HFFc6 (cell line): ENCODE measurements at regions not wholly inside any gene's neighbourhood (a gene's known extent, or its start where the extent isn't known, plus 50 kb on each side); places are given as distances from the start of the nearest gene placed in this dataset.

Experiments used
- DNase-seq: peaks from one replicate; pipeline ENCODE4 v3.0.0-alpha.2; 2018
- H3K27ac Mint-ChIP-seq: 2 replicates; pipeline ENCODE4 v1.8.0; 2020; ENCODE audit warnings: mild to moderate bottlenecking, mixed read lengths
- H3K27me3 Mint-ChIP-seq: 2 replicates; pipeline ENCODE4 v1.8.0; 2021; ENCODE audit warnings: mild to moderate bottlenecking, moderate library complexity, mixed read lengths; ENCODE audit not compliant: insufficient read depth
- H3K36me3 Mint-ChIP-seq: 2 replicates; pipeline ENCODE4 v1.8.0; 2021; ENCODE audit warnings: low read depth, mixed read lengths
- H3K4me1 Mint-ChIP-seq: 2 replicates; pipeline ENCODE4 v1.8.0; 2020; ENCODE audit warnings: low read depth, mixed read lengths
- H3K4me3 Mint-ChIP-seq: 2 replicates; pipeline ENCODE4 v1.8.0; 2020; ENCODE audit warnings: mild to moderate bottlenecking, moderate library complexity, mixed read lengths
- H3K9me3 Mint-ChIP-seq: 2 replicates; pipeline ENCODE4 v1.8.0; 2020; ENCODE audit warnings: mild to moderate bottlenecking, mixed read lengths
- CTCF ChIP-seq: fragments of 200-600 bp; sonication (generic); IDR thresholded peaks from 2 replicates; pipeline ENCODE4 v1.5.0; 2021; ENCODE audit warnings: antibody characterized with exemption, mild to moderate bottlenecking

DNA sequence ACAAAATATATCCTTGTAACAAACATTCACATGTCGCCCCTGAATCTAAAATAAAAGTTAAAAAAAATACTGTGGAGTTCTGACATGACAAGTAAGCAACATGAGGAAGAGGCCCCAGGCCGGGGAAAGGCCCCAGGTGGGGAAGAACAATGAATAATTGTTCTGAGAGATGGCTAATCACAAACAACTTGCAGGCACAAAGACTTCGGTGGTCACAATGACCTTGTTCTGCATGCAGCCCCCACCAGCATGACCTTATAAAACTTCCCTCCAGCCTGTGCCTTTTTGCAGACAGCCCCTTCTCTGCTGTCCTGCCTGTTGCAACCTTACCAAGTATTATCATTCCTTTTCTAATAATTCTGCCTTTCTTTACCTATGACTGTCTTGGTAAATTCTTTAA, 95.7 kb upstream of the MYLIP start:
- DNase-seq: no peak
- no peaks in the 10 kb centered on the region for H3K36me3 Mint-ChIP-seq
- peaks cover 37% of the 10 kb centered on the region for H3K9me3 Mint-ChIP-seq
- TF ChIP-seq CTCF: no peak
- H3K4me3 Mint-ChIP-seq: no peak overlapping the region
- no peaks in the 10 kb centered on the region; the same call in 1 of the 2 replicates for H3K27me3 Mint-ChIP-seq
- H3K27ac Mint-ChIP-seq: no peak overlapping the region
- no peaks in the 10 kb centered on the region for H3K4me1 Mint-ChIP-seq

DNA sequence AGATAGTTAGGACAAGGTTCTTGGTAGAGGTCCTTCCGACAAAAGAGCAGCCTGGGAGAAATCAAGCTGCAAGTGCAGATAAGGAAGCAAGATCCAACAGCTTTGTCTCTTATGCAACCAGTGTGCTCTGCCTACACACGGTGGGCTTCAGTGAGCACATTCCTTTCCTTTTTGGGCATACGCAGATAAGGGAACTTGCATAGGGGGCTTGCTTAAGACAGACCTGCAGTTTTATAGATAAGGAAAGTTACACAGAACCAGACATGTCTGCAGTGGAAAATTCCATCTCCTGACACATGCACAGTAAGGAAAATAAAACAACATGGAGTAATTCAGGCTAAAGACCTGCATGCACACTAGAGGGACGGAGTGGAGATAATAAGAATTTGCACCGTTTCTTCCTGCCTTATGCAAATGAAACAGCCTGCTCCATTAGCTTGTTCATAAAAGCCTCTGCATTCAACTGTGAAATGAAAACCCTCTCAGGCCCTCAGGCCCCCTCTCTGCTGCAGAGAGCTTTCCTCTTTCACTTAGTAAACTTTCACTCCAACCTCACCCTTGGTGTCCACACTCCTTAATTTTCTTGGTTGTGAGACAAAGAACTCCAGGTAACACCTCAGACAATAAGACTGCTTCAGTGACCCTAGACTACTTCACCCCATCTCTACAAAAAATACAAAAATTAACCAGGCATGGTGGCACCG, 97.5 kb upstream of the MYLIP start:
- H3K9me3 Mint-ChIP-seq: peaks cover 36% of the 10 kb centered on the region
- no peaks in the 10 kb centered on the region for H3K4me1 Mint-ChIP-seq
- H3K36me3 Mint-ChIP-seq: no peaks in the 10 kb centered on the region
- DNase-seq: no peak
- no peaks in the 10 kb centered on the region; the same call in 1 of the 2 replicates for H3K27me3 Mint-ChIP-seq
- no peak for TF ChIP-seq CTCF
- H3K4me3 Mint-ChIP-seq: no peak overlapping the region
- H3K27ac Mint-ChIP-seq: no peak overlapping the region

DNA sequence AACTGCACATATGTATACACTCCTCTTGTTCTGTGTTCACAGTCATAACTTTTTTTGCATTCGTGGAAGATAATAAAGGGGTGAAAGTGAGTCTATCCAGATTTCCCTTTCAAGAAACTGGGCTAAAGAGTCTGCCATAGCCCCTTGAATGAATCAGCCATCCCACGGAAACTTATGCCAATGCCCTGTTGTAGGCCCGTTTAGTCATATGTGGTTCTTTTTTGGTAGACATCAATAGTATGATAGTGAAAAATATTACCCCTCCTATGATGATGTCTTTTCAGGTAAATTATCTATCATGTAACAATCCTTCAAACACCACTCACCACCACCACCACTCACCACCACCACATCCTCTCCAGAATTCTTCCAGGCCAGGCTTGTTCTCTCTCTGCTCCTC, 99.9 kb upstream of the MYLIP start:
- no peak for DNase-seq
- H3K4me3 Mint-ChIP-seq: no peak overlapping the region

DNA sequence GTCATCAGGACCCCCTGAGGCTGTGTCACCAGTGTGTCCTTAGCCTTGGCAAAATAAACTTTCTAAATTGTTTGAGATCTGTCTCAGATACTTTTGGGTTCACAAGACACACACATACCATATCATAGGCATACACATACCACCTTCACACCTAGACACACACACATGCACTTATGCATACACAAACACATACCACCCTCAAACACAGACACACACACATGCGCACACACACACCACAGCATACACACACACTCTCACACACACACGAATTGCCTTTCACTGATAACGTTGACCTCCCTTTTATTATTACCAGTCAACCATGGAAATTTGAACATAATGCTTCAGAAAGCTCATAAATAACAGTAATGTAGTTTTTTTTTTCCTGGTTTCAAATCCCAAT, 108.6 kb upstream of the MYLIP start:
- Mint-ChIP-seq H3K9me3 (peaks cover 24% of the 10 kb centered on the region), H3K4me3 (no peak overlapping the region), H3K27me3 (no peaks in the 10 kb centered on the region), H3K36me3 (no peaks in the 10 kb centered on the region), H3K4me1 (no peaks in the 10 kb centered on the region), H3K27ac (no peak overlapping the region)
- no peak for DNase-seq
- no peak for TF ChIP-seq CTCF

More for the DNA sequence above, 99.9 kb upstream of the MYLIP start:
- H3K36me3 Mint-ChIP-seq: no peaks in the 10 kb centered on the region
- no peaks in the 10 kb centered on the region; the same call in 1 of the 2 replicates for H3K27me3 Mint-ChIP-seq
- H3K27ac Mint-ChIP-seq: no peak overlapping the region
- peaks cover 27% of the 10 kb centered on the region for H3K9me3 Mint-ChIP-seq
- TF ChIP-seq CTCF: no peak
- no peaks in the 10 kb centered on the region for H3K4me1 Mint-ChIP-seq

DNA sequence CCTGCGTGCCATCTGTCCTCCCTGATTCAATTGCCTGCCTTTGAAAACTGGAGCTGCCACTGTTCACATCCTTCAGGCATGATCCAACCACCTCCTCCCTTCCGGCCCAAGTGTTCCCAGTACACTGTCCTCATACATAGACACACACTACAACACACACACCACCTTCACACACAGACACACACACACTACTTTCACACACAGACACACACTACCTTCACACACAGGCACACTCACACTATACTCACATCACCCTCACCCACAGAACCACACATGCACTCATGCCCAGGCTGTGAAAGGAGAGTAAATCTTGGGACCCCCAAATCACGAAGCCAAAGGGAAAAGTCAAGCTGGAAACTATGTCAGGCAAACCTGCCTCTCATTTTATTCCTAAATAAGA, 109.4 kb upstream of the MYLIP start:
- Mint-ChIP-seq H3K4me1 (no peaks in the 10 kb centered on the region), H3K27me3 (no peaks in the 10 kb centered on the region), H3K4me3 (no peak overlapping the region), H3K27ac (no peak overlapping the region), H3K36me3 (no peaks in the 10 kb centered on the region), H3K9me3 (peaks cover 24% of the 10 kb centered on the region)
- DNase-seq: no peak
- TF ChIP-seq CTCF: no peak
